ENCODE measurements at regions not wholly inside any gene's neighbourhood (a gene's known extent, or its start where the extent isn't known, plus 50 kb on each side); places are given as distances from the start of the nearest gene placed in this dataset.
"Not testable (repeated sequence)": the region's sequence is repeated elsewhere in the genome, so short reads cannot be mapped to it uniquely, and the experiment has no call there.

GRCh38 chr20:12829170-12829569 lies 179.6 kb upstream of the SPTLC3 start:
- ATAC-seq: no peak
- no peak overlapping the region for H3K27ac Mint-ChIP-seq
- H3K4me3 Mint-ChIP-seq: no peak overlapping the region
- H3K36me3 Mint-ChIP-seq: no peaks in the 10 kb centered on the region
- H3K9me3 Mint-ChIP-seq: peaks cover 9% of the 10 kb centered on the region
- no peak for DNase-seq (ENCODE audit: low spot score in 2 of 2)
- no peaks in the 10 kb centered on the region for H3K4me1 Mint-ChIP-seq

- no peak overlapping the region for H3K27ac Mint-ChIP-seq
- no peak for ATAC-seq
- no peaks in the 10 kb centered on the region for H3K36me3 Mint-ChIP-seq
- H3K9me3 Mint-ChIP-seq: peaks cover 4% of the 10 kb centered on the region
- no peak for DNase-seq (ENCODE audit: low spot score in 2 of 2)
- H3K4me1 Mint-ChIP-seq: no peaks in the 10 kb centered on the region
- no peak overlapping the region for H3K4me3 Mint-ChIP-seq
Measured at GRCh38 chr20:12833861-12834260, 174.9 kb upstream of the SPTLC3 start.

DNA sequence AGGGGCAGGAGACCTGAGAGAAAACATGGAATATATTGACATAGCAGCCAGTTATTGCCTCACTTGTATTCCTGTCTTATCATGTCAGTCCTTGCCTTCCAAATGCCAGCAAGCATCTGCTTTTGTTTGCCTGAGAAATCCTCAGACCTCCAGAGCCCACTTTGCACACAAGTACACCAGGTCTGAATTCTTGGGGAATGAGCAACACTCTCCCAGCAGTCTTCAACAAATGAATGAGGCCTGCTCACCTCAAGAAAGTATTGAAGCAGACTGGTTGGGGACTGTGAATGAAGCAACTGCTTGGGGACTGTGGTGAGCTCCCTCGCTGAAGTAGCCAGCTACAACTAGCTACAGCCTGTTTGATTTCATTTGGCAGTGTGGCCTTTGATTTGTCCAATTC lies 172.8 kb upstream of the SPTLC3 start:
- Mint-ChIP-seq H3K36me3 (no peaks in the 10 kb centered on the region), H3K9me3 (peaks cover 4% of the 10 kb centered on the region), H3K4me3 (no peak overlapping the region), H3K27ac (no peak overlapping the region), H3K4me1 (no peaks in the 10 kb centered on the region)
- no peak for DNase-seq (ENCODE audit: low spot score in 2 of 2)
- no peak for ATAC-seq

- no peaks in the 10 kb centered on the region for H3K36me3 Mint-ChIP-seq
- DNase-seq (ENCODE audit: low spot score in 2 of 2): no peak
- no peaks in the 10 kb centered on the region for H3K4me1 Mint-ChIP-seq
- ATAC-seq: no peak
- H3K4me3 Mint-ChIP-seq: no peak overlapping the region
- H3K27ac Mint-ChIP-seq: no peak overlapping the region
- peaks cover 2% of the 10 kb centered on the region for H3K9me3 Mint-ChIP-seq
Measured at GRCh38 chr20:12837646-12838045, 171.1 kb upstream of the SPTLC3 start.

DNA sequence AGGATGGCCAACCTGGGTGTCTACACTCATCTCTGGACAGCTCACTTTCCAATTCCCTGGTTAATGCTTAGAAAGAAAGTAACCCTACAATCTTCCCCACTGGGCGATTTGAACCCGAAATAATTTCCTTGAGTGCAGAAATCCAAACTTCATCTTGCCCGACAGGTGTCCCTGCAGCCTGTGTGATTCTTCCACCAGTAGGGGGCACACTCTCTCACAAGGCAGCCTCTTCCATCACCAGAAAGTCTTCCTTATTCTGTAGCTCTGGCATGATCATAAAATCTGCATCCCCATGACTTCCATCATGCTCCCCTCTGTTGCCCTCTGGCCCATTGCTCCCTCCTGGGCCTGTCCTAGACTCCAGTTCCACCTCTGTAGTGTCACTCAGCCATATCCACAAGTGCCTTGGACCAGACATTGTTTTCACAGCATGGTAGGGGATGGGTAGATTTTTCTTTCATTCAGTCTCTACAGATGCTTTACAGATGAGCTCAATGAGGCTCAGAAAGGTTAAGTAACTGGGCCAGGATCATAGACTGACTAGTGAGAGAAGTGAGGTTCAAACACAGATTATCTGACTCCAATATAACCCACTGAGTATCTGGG lies 170.4 kb upstream of the SPTLC3 start:
- no peak for ATAC-seq
- H3K36me3 Mint-ChIP-seq: no peaks in the 10 kb centered on the region
- DNase-seq (ENCODE audit: low spot score in 2 of 2): no peak

DNA sequence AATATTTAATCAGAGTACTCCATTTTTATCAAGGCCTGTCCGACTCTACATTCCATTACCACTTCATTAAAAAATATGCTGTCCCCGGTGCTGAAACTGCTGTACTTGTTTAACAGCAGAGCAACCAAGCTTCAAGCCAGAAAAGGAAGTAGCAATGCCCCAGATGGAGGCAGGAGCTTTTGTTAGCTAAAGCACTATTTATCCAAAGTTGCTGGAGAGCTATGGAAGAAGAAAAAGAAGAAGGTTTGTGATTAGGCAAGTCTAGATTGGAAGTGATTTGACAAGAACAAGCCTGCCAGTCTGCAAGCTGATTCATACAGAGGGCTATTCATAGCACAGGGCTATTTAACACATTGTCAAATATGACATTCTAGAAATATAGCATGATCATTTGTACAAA lies 160.9 kb upstream of the SPTLC3 start:
- Mint-ChIP-seq H3K4me3 (no peak overlapping the region), H3K4me1 (no peaks in the 10 kb centered on the region), H3K27ac (no peak overlapping the region), H3K36me3 (no peaks in the 10 kb centered on the region), H3K9me3 (peaks cover 9% of the 10 kb centered on the region)
- ATAC-seq: no peak
- no peak for DNase-seq (ENCODE audit: low spot score in 2 of 2)

More for the DNA sequence above, 170.4 kb upstream of the SPTLC3 start:
- Mint-ChIP-seq H3K4me3 (no peak overlapping the region), H3K9me3 (peaks cover 3% of the 10 kb centered on the region), H3K27ac (no peak overlapping the region), H3K4me1 (no peaks in the 10 kb centered on the region)

- no peaks in the 10 kb centered on the region for H3K4me1 Mint-ChIP-seq
Measured at GRCh38 chr20:12849225-12849910, 159.4 kb upstream of the SPTLC3 start.

GRCh38 chr20:12857643-12858042 lies 151.1 kb upstream of the SPTLC3 start:
- H3K36me3 Mint-ChIP-seq; H3K27ac Mint-ChIP-seq; DNase-seq (ENCODE audit: low spot score in 2 of 2); ATAC-seq; H3K4me1 Mint-ChIP-seq; H3K4me3 Mint-ChIP-seq: not testable (repeated sequence)
- peaks cover 19% of the 10 kb centered on the region for H3K9me3 Mint-ChIP-seq

More at GRCh38 chr20:12849225-12849910, 159.4 kb upstream of the SPTLC3 start:
- Mint-ChIP-seq H3K9me3 (peaks cover 12% of the 10 kb centered on the region), H3K4me3 (no peak overlapping the region), H3K36me3 (no peaks in the 10 kb centered on the region), H3K27ac (no peak overlapping the region)
- ATAC-seq: no peak
- no peak for DNase-seq (ENCODE audit: low spot score in 2 of 2)

DNA sequence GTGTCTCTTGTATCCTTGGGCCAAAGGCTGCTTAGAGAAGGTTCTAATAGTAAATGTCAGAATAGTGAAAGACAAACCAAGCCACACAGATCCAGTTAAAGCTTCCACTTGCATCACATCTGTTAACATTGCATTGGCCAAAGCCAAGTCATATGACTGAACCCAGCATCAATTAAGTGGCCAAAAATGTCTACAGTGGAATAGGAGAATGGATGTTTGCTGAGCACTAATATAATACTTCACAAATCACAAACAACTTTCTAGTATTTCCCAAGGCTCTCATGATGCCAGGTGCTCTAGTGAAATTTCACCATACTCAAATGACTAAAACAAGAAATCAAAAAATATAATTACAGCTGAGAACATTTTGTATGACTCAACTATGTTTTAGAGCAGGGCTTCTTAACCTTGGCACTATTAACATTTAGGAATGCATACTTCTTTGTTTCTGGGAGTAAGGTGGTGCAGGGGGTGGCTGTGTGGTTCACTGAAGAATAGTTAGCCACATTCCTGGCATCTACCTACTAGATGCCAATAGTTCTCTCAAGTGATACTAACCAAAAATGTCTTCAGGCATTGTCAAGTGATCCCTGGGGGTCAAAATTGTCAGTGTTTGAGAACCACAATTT lies 148.0 kb upstream of the SPTLC3 start:
- ATAC-seq (no peak), DNase-seq (ENCODE audit: low spot score in 2 of 2) (no peak)
- Mint-ChIP-seq H3K9me3 (peaks cover 25% of the 10 kb centered on the region), H3K4me1 (no peaks in the 10 kb centered on the region), H3K27ac (no peak overlapping the region), H3K36me3 (no peaks in the 10 kb centered on the region), H3K4me3 (no peak overlapping the region)

DNA sequence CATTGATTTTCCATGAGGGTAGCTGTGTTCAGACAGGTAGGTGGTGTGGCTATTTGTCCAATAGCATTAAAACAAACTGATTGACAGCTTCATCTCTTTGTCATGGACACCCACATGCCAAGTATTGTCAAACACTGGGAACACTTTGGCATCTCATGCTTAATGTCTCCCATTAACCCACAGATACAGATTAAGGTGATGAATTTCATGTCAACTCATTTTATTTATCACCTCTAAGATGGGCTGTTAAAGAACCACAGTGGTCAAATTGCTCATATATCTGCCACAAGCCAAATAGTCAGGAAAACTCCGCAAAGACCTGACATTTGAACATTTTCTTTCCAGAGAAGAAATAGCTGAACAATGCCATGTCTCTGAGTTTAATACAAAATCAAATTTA lies 139.1 kb upstream of the SPTLC3 start:
- Mint-ChIP-seq H3K4me3 (no peak overlapping the region), H3K27ac (no peak overlapping the region), H3K9me3 (peaks cover 9% of the 10 kb centered on the region), H3K4me1 (no peaks in the 10 kb centered on the region), H3K36me3 (no peaks in the 10 kb centered on the region)
- ATAC-seq (no peak), DNase-seq (ENCODE audit: low spot score in 2 of 2) (no peak)

DNA sequence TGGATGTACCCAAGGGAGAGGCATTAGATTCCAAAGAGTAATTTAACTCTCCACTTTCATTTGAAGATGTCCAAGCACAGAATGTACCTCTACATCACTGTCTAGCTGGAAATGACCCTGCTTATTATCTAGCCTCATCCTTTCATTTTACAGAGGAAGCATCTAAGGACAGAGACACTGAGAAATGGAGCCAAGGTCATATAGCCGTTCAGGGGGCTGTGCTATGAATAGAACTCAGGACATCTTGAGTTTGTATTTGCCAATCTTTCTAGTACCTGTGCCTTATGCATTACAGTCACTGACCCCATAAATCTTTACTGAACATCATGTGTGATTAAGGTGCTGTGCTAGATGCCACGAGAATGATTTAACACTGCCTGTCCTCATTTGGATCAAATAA lies 138.2 kb upstream of the SPTLC3 start:
- Mint-ChIP-seq H3K4me1 (no peaks in the 10 kb centered on the region), H3K27ac (no peak overlapping the region), H3K4me3 (no peak overlapping the region), H3K36me3 (no peaks in the 10 kb centered on the region), H3K9me3 (peaks cover 6% of the 10 kb centered on the region)
- DNase-seq (ENCODE audit: low spot score in 2 of 2): no peak
- no peak for ATAC-seq

DNA sequence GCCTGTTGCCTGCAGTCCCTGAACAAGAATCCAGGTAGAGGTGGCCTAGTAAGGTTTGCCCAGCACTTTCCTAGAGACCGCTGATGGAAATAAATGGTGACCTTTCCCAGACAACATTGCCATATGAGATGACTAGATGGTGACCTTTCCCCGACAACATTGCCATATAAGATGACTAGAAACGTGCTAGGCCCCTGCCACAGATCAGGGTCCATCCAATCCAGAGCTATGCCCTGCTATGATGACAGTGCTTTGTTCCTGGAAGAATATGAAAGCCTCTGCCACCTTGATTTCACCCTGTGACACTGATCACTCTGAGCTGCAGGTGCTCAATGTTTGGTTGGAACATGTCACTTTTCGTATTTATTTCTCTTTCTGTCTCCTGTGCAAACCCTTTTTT lies 133.8 kb upstream of the SPTLC3 start:
- no peaks in the 10 kb centered on the region for H3K36me3 Mint-ChIP-seq
- no peak for DNase-seq (ENCODE audit: low spot score in 2 of 2)
- no peaks in the 10 kb centered on the region for H3K4me1 Mint-ChIP-seq

GRCh38 chr20:12875510-12875909 lies 133.3 kb upstream of the SPTLC3 start:
- Mint-ChIP-seq H3K36me3 (no peaks in the 10 kb centered on the region), H3K4me1 (no peaks in the 10 kb centered on the region), H3K27ac (no peak overlapping the region), H3K4me3 (no peak overlapping the region), H3K9me3 (peaks cover 3% of the 10 kb centered on the region)
- ATAC-seq (no peak), DNase-seq (ENCODE audit: low spot score in 2 of 2) (no peak)

More for the DNA sequence above, 133.8 kb upstream of the SPTLC3 start:
- Mint-ChIP-seq H3K9me3 (peaks cover 3% of the 10 kb centered on the region), H3K27ac (no peak overlapping the region), H3K4me3 (no peak overlapping the region)
- ATAC-seq: no peak

- no peak for ATAC-seq
- H3K9me3 Mint-ChIP-seq: peaks cover 8% of the 10 kb centered on the region
- DNase-seq (ENCODE audit: low spot score in 2 of 2): no peak
- no peaks in the 10 kb centered on the region for H3K4me1 Mint-ChIP-seq
- H3K36me3 Mint-ChIP-seq: no peaks in the 10 kb centered on the region
- no peak overlapping the region for H3K27ac Mint-ChIP-seq
- no peak overlapping the region for H3K4me3 Mint-ChIP-seq
Measured at GRCh38 chr20:12882832-12883506, 125.8 kb upstream of the SPTLC3 start.

- Mint-ChIP-seq H3K36me3 (no peaks in the 10 kb centered on the region), H3K4me1 (no peaks in the 10 kb centered on the region), H3K9me3 (peaks cover 8% of the 10 kb centered on the region), H3K4me3 (no peak overlapping the region), H3K27ac (no peak overlapping the region)
- DNase-seq (ENCODE audit: low spot score in 2 of 2) (no peak), ATAC-seq (no peak)
Measured at GRCh38 chr20:12883507-12883885, 125.3 kb upstream of the SPTLC3 start.

Data from stimulated activated effector memory CD8-positive, alpha-beta T cell treated with anti-CD3 and anti-CD28 coated beads, Interleukin-12 subunit alpha, Interleukin-12 subunit beta, amount 100 ng/mL, for 72 hours (primary cell).